ENCODE measurements at regions not wholly inside any gene's neighbourhood (a gene's known extent, or its start where the extent isn't known, plus 50 kb on each side); places are given as distances from the start of the nearest gene placed in this dataset.
A peak's percentile ranks its signal among the peaks of the same experiment; 100 is the strongest.

GRCh38 chr3:23735535-23736326, 70.0 kb upstream of the UBE2E1 start:
- DNase-seq (ENCODE audit: low read depth), result no peak
- TF ChIP-seq, protein P1, sequence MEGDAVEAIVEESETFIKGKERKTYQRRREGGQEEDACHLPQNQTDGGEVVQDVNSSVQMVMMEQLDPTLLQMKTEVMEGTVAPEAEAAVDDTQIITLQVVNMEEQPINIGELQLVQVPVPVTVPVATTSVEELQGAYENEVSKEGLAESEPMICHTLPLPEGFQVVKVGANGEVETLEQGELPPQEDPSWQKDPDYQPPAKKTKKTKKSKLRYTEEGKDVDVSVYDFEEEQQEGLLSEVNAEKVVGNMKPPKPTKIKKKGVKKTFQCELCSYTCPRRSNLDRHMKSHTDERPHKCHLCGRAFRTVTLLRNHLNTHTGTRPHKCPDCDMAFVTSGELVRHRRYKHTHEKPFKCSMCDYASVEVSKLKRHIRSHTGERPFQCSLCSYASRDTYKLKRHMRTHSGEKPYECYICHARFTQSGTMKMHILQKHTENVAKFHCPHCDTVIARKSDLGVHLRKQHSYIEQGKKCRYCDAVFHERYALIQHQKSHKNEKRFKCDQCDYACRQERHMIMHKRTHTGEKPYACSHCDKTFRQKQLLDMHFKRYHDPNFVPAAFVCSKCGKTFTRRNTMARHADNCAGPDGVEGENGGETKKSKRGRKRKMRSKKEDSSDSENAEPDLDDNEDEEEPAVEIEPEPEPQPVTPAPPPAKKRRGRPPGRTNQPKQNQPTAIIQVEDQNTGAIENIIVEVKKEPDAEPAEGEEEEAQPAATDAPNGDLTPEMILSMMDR (conservative IDR thresholded peaks at IDR 0.05; ENCODE audit: low read depth, low read length), result no peak
- H3K4me3 ChIP-seq (ENCODE audit: low read depth, low read length), result no peak overlapping the region

- TF ChIP-seq, protein P1 (conservative IDR thresholded peaks at IDR 0.05; ENCODE audit: low read depth, low read length), result no peak
- DNase-seq (ENCODE audit: low read depth), result no peak
- no peak overlapping the region for H3K4me3 ChIP-seq (ENCODE audit: low read depth, low read length)
Observed at GRCh38 chr3:23738944-23739343, 66.8 kb upstream of the UBE2E1 start.

GRCh38 chr3:23739536-23739935, 66.2 kb upstream of the UBE2E1 start:
- no peak overlapping the region for H3K4me3 ChIP-seq (ENCODE audit: low read depth, low read length)
- DNase-seq (ENCODE audit: low read depth), result no peak
- TF ChIP-seq, protein P1 (conservative IDR thresholded peaks at IDR 0.05; ENCODE audit: low read depth, low read length), result no peak

DNA sequence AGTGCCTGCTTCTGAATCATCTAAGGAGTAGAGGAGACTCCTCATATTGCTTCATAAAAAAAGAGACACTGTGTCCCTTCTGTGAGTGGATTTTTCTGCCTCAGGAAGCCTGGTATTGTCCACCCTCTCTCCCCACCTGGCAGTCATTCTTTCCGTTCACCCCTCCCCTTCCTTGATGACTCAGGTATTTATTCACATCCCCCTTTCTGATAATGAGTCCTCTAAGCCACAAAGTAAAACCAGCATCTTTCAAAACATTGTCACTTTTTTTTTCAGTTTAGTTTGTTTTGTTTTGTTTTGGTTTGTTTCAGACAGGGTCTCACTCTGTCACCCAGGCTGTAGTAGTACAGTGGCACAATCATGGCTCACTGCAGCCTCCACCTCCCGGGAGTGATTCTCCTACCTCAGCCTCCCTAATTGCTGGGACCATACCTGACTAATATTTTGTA, 65.2 kb upstream of the UBE2E1 start:
- TF ChIP-seq, protein P1 (conservative IDR thresholded peaks at IDR 0.05; ENCODE audit: low read depth, low read length), result no peak
- H3K4me3 ChIP-seq (ENCODE audit: low read depth, low read length), result no peak overlapping the region
- no peak for DNase-seq (ENCODE audit: low read depth)

DNA sequence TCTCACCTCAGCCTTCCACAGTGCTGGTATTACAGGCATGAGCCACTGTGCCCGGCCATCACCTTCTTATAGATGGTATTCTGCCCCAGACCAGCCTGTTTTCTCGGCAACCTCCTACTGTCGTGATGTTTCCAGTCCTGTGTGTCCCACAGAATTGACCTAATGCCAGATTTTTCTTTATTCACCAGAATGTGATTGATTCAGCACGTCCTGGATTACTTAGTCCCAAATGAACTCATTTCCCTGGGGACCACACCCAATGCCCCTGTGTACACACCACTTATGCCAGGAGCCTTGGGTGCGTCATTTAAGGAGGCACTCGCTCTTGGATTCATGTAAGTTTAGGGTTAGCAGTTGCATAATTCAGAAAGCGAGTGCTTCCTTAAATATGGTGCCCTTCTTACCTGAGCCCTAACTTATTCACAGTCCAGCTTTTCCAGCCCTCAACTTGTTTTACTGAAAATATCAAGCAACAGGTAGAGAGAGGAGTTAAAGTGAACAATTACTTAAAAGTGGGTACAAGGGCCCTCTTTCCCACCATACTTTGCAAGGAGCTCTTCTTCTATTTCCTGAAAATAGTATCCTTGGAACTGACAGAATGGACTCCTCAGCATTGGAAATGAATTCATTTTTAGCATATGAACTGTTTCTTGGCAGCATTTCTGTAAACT, 64.6 kb upstream of the UBE2E1 start:
- no peak overlapping the region for H3K4me3 ChIP-seq (ENCODE audit: low read depth, low read length)
- TF ChIP-seq, protein P1 (conservative IDR thresholded peaks at IDR 0.05; ENCODE audit: low read depth, low read length), result no peak
- no peak for DNase-seq (ENCODE audit: low read depth)

- TF ChIP-seq, protein P1 (conservative IDR thresholded peaks at IDR 0.05; ENCODE audit: low read depth, low read length), result peak; percentile 11
- no peak for DNase-seq (ENCODE audit: low read depth)
Observed at GRCh38 chr3:23743141-23743784, 62.5 kb upstream of the UBE2E1 start.

More at GRCh38 chr3:23743141-23743784, 62.5 kb upstream of the UBE2E1 start:
- H3K4me3 ChIP-seq (ENCODE audit: low read depth, low read length), result peak overlapping the region; percentile 46

Data from epithelial cell of proximal tubule (primary cell).